ENCODE measurements at regions not wholly inside any gene's neighbourhood (a gene's known extent, or its start where the extent isn't known, plus 50 kb on each side); places are given as distances from the start of the nearest gene placed in this dataset.
"Not testable (repeated sequence)": the region's sequence is repeated elsewhere in the genome, so short reads cannot be mapped to it uniquely, and the experiment has no call there.

GRCh38 chr3:107208796-107209195, 168.4 kb upstream of the CCDC54 start:
- DNase-seq (ENCODE audit: low spot score), result no peak
- intact Hi-C loops (cut with DNase I), result loop anchor here (2.0 kb wide), 1 partner anchor 222 kb away; no protein-coding TSS in a partner anchor

GRCh38 chr3:107209302-107209990, 167.8 kb upstream of the CCDC54 start:
- intact Hi-C loops (cut with DNase I), result loop anchor here (2.0 kb wide), 1 partner anchor 221 kb away; no protein-coding TSS in a partner anchor
- no peak for DNase-seq (ENCODE audit: low spot score)

- intact Hi-C loops (cut with DNase I), result no loop called here
Observed at GRCh38 chr3:107211608-107212007, 165.6 kb upstream of the CCDC54 start.

GRCh38 chr3:107212618-107213017, 164.6 kb upstream of the CCDC54 start:
- no peak for DNase-seq (ENCODE audit: low spot score)
- intact Hi-C loops (cut with DNase I), result no loop called here

More at GRCh38 chr3:107211608-107212007, 165.6 kb upstream of the CCDC54 start:
- no peak for DNase-seq (ENCODE audit: low spot score)

GRCh38 chr3:107213044-107213669, 164.1 kb upstream of the CCDC54 start:
- DNase-seq (ENCODE audit: low spot score), result no peak
- intact Hi-C loops (cut with DNase I), result no loop called here

- no peak for DNase-seq (ENCODE audit: low spot score)
- intact Hi-C loops (cut with DNase I), result no loop called here
Observed at GRCh38 chr3:107216229-107216628, 161.0 kb upstream of the CCDC54 start.

GRCh38 chr3:107216711-107217110, 160.5 kb upstream of the CCDC54 start:
- DNase-seq (ENCODE audit: low spot score), result no peak
- intact Hi-C loops (cut with DNase I), result no loop called here

- intact Hi-C loops (cut with DNase I), result no loop called here
- no peak for DNase-seq (ENCODE audit: low spot score)
Observed at GRCh38 chr3:107217172-107217571, 160.1 kb upstream of the CCDC54 start.

GRCh38 chr3:107218864-107219269, 158.4 kb upstream of the CCDC54 start:
- intact Hi-C loops (cut with DNase I), result no loop called here
- DNase-seq (ENCODE audit: low spot score), result no peak

GRCh38 chr3:107220538-107220937, 156.7 kb upstream of the CCDC54 start:
- DNase-seq (ENCODE audit: low spot score), result no peak
- intact Hi-C loops (cut with DNase I), result no loop called here

- intact Hi-C loops (cut with DNase I), result no loop called here
- DNase-seq (ENCODE audit: low spot score), result no peak
Observed at GRCh38 chr3:107221856-107222255, 155.4 kb upstream of the CCDC54 start.

GRCh38 chr3:107222907-107223306, 154.3 kb upstream of the CCDC54 start:
- no peak for DNase-seq (ENCODE audit: low spot score)
- intact Hi-C loops (cut with DNase I), result no loop called here

GRCh38 chr3:107224026-107224596, 153.1 kb upstream of the CCDC54 start:
- intact Hi-C loops (cut with DNase I), result no loop called here

GRCh38 chr3:107227091-107227490, 150.1 kb upstream of the CCDC54 start:
- DNase-seq (ENCODE audit: low spot score), result no peak
- intact Hi-C loops (cut with DNase I), result no loop called here

More at GRCh38 chr3:107224026-107224596, 153.1 kb upstream of the CCDC54 start:
- DNase-seq (ENCODE audit: low spot score), result no peak

GRCh38 chr3:107233877-107234276, 143.4 kb upstream of the CCDC54 start:
- DNase-seq (ENCODE audit: low spot score); intact Hi-C loops (cut with DNase I): not testable (repeated sequence)

GRCh38 chr3:107235193-107235927, 141.9 kb upstream of the CCDC54 start:
- intact Hi-C loops (cut with DNase I), result loop anchor here (5.0 kb wide), 2 partner anchors 307 to 507 kb away; no protein-coding TSS in a partner anchor
- DNase-seq (ENCODE audit: low spot score), result no peak

GRCh38 chr3:107235928-107236315, 141.3 kb upstream of the CCDC54 start:
- DNase-seq (ENCODE audit: low spot score), result no peak
- intact Hi-C loops (cut with DNase I), result loop anchor here (5.0 kb wide), 2 partner anchors 306 to 506 kb away; no protein-coding TSS in a partner anchor

GRCh38 chr3:107236655-107237337, 140.4 kb upstream of the CCDC54 start:
- intact Hi-C loops (cut with DNase I), result loop anchor here (5.0 kb wide), 2 partner anchors 306 to 506 kb away; no protein-coding TSS in a partner anchor

GRCh38 chr3:107238787-107239186, 138.5 kb upstream of the CCDC54 start:
- intact Hi-C loops (cut with DNase I), result loop anchor here (5.0 kb wide), 2 partner anchors 304 to 504 kb away; no protein-coding TSS in a partner anchor
- DNase-seq (ENCODE audit: low spot score), result no peak

More at GRCh38 chr3:107236655-107237337, 140.4 kb upstream of the CCDC54 start:
- DNase-seq (ENCODE audit: low spot score), result no peak

Measured in cardiac septum (tissue), 1 donor.